ENCODE measurements at regions not wholly inside any gene's neighbourhood (a gene's known extent, or its start where the extent isn't known, plus 50 kb on each side); places are given as distances from the start of the nearest gene placed in this dataset.

GRCh38 chr14:83164591-83164990, 1630.9 kb upstream of the SEL1L start:
- Histone ChIP-seq H3K9me3 (no peaks in the 10 kb centered on the region), H3K27ac (no peak overlapping the region), H3K36me3 (no peaks in the 10 kb centered on the region), H3K4me1 (no peaks in the 10 kb centered on the region), H3K27me3 (no peaks in the 10 kb centered on the region), H3K4me3 (no peak overlapping the region)
- no peak for TF ChIP-seq POLR2A (IDR thresholded peaks at IDR 0.05)
- no peak for TF ChIP-seq POLR2AphosphoS5 (IDR thresholded peaks at IDR 0.05)
- no peak for TF ChIP-seq CTCF (IDR thresholded peaks at IDR 0.05)
- TF ChIP-seq EP300 (IDR thresholded peaks at IDR 0.05) = no peak
- DNase-seq (no peak), ATAC-seq (ENCODE audit: low FRiP score in 2 of 2) (no peak)
- 48 to 49% methylated on average over 1 of the region's 1 CpG for WGBS, 2 donors

GRCh38 chr14:83170165-83170564, 1636.5 kb upstream of the SEL1L start:
- WGBS, 2 donors = 70 to 77% methylated on average over 3 of the region's 3 CpGs

GRCh38 chr14:83171761-83172160, 1638.1 kb upstream of the SEL1L start:
- H3K4me1 ChIP-seq = no peaks in the 10 kb centered on the region
- no peak overlapping the region for H3K4me3 ChIP-seq
- DNase-seq = no peak
- no peaks in the 10 kb centered on the region for H3K36me3 ChIP-seq
- H3K27ac ChIP-seq = no peak overlapping the region
- WGBS, 2 donors = 89 to 95% methylated on average over 1 of the region's 1 CpG
- H3K9me3 ChIP-seq = no peaks in the 10 kb centered on the region
- no peak for TF ChIP-seq POLR2A (IDR thresholded peaks at IDR 0.05)
- no peak for TF ChIP-seq POLR2AphosphoS5 (IDR thresholded peaks at IDR 0.05)
- ATAC-seq (ENCODE audit: low FRiP score in 2 of 2) = no peak
- H3K27me3 ChIP-seq = no peaks in the 10 kb centered on the region

More at GRCh38 chr14:83170165-83170564, 1636.5 kb upstream of the SEL1L start:
- Histone ChIP-seq H3K4me1 (no peaks in the 10 kb centered on the region), H3K9me3 (no peaks in the 10 kb centered on the region), H3K27me3 (no peaks in the 10 kb centered on the region), H3K27ac (no peak overlapping the region), H3K4me3 (no peak overlapping the region), H3K36me3 (no peaks in the 10 kb centered on the region)
- TF ChIP-seq CTCF (IDR thresholded peaks at IDR 0.05) (no peak), POLR2A (IDR thresholded peaks at IDR 0.05) (no peak), EP300 (IDR thresholded peaks at IDR 0.05) (no peak), POLR2AphosphoS5 (IDR thresholded peaks at IDR 0.05) (no peak)
- no peak for ATAC-seq (ENCODE audit: low FRiP score in 2 of 2)
- DNase-seq = no peak

- no peaks in the 10 kb centered on the region for H3K36me3 ChIP-seq
- no peak overlapping the region for H3K4me3 ChIP-seq
- no peak for ATAC-seq (ENCODE audit: low FRiP score in 2 of 2)
- no peaks in the 10 kb centered on the region for H3K9me3 ChIP-seq
- 70 to 83% methylated on average over 2 of the region's 2 CpGs for WGBS, 2 donors
- no peak for DNase-seq
- H3K4me1 ChIP-seq = no peaks in the 10 kb centered on the region
- H3K27ac ChIP-seq = no peak overlapping the region
- H3K27me3 ChIP-seq = no peaks in the 10 kb centered on the region
- TF ChIP-seq CTCF (IDR thresholded peaks at IDR 0.05) (no peak), POLR2AphosphoS5 (IDR thresholded peaks at IDR 0.05) (no peak)
These were observed 1638.7 kb upstream of the SEL1L start for GRCh38 chr14:83172363-83172762.

- no peak for TF ChIP-seq POLR2AphosphoS5 (IDR thresholded peaks at IDR 0.05)
- TF ChIP-seq EP300 (IDR thresholded peaks at IDR 0.05) = no peak
- no peak for TF ChIP-seq POLR2A (IDR thresholded peaks at IDR 0.05)
- no peak for TF ChIP-seq CTCF (IDR thresholded peaks at IDR 0.05)
These were observed 1640.0 kb upstream of the SEL1L start for GRCh38 chr14:83173687-83174086.

More at GRCh38 chr14:83173687-83174086, 1640.0 kb upstream of the SEL1L start:
- Histone ChIP-seq H3K9me3 (no peaks in the 10 kb centered on the region), H3K27me3 (no peaks in the 10 kb centered on the region), H3K27ac (no peak overlapping the region), H3K36me3 (no peaks in the 10 kb centered on the region), H3K4me3 (no peak overlapping the region), H3K4me1 (no peaks in the 10 kb centered on the region)
- ATAC-seq (ENCODE audit: low FRiP score in 2 of 2) = no peak
- no peak for DNase-seq

All from upper lobe of left lung (tissue), 6 donors.